ENCODE measurements at regions not wholly inside any gene's neighbourhood (a gene's known extent, or its start where the extent isn't known, plus 50 kb on each side); places are given as distances from the start of the nearest gene placed in this dataset.
"Not testable (repeated sequence)": the region's sequence is repeated elsewhere in the genome, so short reads cannot be mapped to it uniquely, and the experiment has no call there.

DNA sequence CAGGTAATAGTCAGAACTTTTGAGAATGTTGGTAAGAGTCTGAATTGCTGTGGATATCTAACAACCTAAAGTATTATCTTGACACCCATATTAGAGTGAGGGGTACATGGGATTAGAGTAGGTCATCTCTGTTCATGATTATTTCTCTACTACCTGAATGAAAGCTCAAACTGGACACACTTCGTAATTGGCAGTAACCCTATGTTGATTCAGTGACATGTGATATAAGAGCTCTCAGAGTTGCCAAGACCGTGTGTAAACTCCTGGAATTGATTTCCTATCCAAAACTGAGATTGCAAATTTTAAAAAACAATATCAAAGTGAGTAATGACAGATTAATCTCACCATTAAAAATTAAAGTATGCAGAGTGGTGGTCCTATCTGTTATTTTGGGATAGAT is 214.8 kb upstream of the ARHGEF26 start:
- no peak for DNase-seq (ENCODE audit: low spot score)

DNA sequence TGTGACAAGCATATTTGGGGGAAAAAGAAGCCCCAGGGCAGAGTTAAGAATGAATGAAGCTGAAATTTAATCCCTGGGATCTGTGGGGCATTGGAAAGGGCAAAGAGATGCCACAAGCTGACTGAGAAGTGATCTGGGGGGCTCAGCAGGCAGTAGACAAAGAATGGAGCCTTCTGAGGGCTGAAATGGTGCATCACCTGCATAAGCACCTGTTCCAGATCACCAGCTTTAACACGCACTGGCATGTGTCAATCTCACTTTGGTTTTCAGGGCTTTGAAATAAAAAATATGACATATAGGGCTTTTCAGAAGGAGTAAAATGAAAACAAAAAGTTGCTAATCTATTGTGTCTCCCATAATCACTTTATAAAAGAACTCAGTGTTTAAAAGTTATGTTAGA is 210.8 kb upstream of the ARHGEF26 start:
- DNase-seq (ENCODE audit: low spot score): no peak

DNA sequence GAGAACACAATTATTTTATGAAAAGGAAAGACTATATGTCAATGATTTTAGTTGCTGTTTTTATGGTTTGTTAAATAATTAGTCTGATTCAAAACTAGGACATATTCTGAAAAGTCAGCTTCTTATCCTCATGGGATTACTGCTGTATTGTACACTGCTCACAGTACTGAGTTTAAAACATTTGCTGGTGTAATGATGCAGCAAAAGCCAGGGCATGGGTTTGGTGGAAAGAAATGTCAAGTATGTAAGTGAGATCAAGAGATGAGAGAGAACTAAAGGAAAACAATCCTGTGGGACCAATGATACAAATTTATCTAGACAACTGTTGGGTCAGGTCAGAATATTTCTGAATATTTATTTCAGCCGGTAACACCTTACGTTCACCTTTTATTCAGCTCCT is 210.1 kb upstream of the ARHGEF26 start:
- no peak for DNase-seq (ENCODE audit: low spot score)

GRCh38 chr3:153919773-153920172 is 201.4 kb upstream of the ARHGEF26 start:
- DNase-seq (ENCODE audit: low spot score): no peak

DNA sequence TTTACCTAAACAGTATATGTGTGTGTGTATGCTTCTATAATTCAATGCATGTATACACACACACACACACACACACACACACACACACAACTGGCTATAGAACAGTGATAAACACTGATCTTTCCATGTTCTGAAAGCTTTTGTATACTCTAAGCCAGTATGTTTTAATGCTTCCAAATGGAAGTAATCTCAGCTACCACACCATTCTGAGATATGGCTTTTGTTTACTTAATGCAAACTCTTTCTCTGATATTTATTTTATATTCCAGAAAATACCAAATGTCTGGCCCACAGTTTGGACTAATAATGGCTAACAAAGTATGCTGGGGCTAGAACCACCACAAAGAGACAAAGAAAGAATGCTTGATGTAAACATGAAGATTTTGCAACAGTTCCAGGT is 199.4 kb upstream of the ARHGEF26 start:
- DNase-seq (ENCODE audit: low spot score): no peak

DNA sequence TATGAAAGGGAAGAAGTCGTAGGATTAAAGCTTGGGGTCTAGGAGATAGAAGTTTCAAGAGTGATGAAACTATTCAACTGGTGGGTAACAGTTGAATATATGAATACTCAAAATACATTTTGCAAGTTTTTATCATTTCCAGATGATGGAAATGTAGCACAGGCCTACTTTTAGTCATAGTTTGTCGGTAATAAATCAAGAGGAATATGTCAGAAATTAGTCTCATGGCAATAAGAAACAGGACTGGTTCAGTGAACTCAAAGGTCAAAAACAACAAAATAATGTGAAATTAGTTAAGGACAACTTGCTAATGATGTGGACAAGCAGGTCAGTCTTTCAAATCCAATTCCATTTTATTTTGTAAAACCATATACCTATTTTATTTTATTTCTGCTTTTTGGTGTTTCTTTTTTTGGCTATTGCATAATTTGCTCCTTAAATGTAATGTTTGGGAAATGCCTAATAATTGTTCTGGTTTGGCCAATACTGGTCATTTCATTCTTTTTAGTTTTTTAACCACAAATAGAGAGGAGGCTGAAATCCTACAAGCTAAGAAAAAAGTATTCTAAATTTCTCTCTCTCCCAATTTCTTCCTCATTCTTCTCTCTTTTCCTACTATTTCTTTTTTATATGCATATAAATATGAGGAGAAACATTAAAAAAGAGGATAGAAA is 195.2 kb upstream of the ARHGEF26 start:
- peak; percentile 16 for DNase-seq (ENCODE audit: low spot score)

DNA sequence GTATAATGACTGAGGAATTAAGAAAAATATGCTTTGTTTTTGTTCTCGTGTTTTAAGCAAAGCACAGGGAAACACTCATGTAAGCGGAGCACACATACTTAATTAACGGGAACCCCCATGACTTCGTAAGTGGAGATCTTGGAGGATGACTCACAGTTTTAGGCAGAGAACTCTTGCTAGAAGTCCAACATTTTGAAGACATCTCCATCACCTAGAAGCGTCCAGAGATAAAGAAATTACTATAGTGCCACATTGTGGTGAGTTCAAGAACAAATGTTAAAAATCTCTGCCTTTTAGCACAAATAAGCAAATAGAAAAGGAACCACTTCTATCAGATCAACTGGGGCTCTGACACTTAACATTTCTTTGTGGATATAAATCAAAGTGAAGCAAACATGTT is 194.1 kb upstream of the ARHGEF26 start:
- DNase-seq (ENCODE audit: low spot score): peak; percentile 71

DNA sequence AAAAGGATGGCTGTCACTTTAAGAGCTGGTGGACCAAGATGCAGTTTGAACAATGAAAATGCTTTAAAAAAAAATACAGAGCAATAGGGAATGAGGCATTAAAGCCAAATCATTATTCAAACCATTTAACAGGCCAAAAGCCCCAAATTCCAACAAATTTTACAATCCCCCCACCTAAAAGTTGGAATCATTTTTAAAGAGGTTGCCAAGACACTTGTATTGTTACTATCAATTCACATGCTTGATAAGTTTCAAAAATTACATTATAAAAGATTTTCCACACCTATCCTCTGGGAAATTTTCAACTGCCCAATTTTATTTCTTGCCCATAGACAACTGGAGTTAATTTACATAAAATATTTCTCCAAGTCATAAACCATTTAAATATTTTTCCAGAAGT is 192.3 kb upstream of the ARHGEF26 start:
- DNase-seq (ENCODE audit: low spot score): no peak

- not testable (repeated sequence) for DNase-seq (ENCODE audit: low spot score)
These were observed 187.7 kb upstream of the ARHGEF26 start for GRCh38 chr3:153933481-153933880.

DNA sequence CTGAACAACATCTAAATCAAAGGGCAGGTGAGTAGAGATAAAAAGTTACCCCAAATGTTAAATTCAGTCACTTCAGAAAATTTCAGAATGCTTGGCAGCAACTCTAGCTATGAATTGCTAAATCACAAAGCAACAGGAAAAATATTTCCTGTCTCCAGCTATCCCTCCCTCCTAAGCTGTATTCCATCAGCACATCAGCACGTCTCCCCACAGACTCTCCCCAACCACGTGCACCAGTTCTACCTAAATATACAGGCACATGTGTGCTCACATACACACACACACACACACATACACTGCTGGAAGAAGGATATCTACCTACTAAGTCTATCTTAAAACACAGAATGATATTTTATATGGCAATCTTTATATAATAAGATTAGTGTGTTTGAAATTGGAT is 177.1 kb upstream of the ARHGEF26 start:
- no peak for DNase-seq (ENCODE audit: low spot score)

- no peak for DNase-seq (ENCODE audit: low spot score)
These were observed 169.9 kb upstream of the ARHGEF26 start for GRCh38 chr3:153951276-153951675.

DNA sequence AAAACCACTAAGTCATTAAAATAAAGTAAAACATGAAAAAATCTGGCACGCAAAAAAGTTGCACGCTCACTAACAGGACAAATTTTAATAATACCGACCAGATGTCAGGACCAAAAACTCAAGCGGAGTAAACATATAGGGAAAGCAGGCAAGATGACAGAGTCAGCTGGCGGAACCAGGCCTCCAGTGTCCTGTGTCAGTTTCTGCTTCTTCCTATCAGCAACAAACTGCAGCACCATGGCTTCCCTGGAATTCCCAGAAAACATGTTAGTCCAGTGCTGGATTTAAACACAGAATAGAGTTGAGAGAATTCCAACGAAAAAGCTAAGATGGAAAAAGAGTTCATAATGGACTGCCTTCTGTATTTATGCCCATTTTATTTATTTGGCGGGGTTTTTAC is 169.1 kb upstream of the ARHGEF26 start:
- DNase-seq (ENCODE audit: low spot score): no peak

GRCh38 chr3:153956613-153957012 is 164.6 kb upstream of the ARHGEF26 start:
- DNase-seq (ENCODE audit: low spot score): no peak

DNA sequence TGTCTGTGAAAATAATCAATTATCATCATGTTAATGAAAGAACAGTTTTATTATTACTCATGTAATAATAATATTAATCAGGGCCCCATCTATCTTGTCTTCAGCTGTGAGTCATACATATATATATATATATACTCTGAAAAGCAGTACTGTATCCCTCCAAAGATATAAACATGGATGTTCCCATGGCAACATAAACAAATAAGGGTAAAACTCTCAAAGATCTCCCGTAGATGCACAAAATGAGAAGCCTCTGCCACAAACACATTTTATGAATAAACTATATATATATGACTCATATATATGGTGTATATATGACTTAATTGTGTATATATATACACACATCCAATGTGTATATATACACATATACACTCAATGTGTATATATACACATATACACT is 163.8 kb upstream of the ARHGEF26 start:
- DNase-seq (ENCODE audit: low spot score): no peak

DNA sequence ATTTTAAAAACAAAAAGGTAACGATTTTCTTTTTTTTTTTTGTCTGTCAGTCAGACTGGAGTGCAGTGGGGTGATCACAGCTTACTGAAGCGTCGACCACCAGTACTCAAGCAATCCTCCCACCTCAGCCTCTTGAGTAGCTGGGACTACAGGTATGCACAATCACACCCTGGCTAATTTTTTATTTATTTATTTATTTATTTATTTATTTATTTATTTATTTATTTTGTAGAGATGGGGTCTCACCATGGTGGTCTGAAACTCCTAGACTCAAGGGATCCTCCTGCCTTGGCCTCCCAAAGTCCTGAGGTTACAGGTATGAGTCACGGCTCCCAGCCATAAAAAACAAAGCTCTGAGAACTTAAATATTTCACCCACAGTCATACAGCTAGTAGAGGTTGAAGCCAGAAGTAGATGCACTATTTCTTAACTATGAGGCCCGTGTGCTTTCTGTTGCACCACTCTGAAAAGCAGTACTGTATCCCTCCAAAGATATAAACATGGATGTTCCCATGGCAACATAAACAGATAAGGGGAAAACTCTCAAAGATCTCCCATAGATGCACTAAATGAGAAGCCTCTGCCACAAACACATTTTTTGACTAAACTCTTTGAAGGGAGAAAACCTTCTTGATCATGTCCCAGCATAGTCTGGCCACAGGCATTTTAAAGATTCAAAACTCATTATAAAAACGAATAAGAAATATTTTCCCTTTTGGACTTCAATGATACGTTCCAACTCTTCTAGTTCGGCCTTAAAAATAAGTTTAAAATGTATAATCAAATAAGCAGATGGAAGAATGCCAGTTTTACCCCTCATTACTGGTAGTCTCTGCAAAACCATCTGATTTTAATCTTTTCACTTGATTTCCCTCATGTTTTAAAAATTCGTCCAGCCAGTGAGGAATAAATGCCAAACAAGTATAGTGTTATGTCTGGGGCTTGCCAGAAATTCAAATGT is 162.3 kb upstream of the ARHGEF26 start:
- no peak for DNase-seq (ENCODE audit: low spot score)

- no peak for DNase-seq (ENCODE audit: low spot score)
These were observed 160.6 kb upstream of the ARHGEF26 start for GRCh38 chr3:153960458-153961074.

DNA sequence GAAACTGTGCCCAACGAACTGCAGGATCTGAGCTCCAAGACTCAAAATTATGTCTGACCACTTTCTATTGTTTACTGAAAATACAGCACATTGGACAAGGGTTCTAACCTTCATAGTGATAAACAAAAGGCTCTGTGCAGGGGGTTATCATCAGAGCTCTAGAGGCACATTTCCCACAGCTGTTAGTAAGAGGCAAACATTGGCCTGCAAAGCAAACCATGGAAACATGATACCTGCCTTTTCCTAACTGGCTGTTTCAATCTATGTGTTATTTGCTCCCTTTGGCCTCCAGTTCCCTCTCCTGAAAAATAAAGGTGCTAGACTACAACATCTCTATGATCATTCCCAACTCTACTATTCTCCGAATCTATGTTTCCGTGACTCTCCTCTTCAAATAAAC is 159.7 kb upstream of the ARHGEF26 start:
- no peak for DNase-seq (ENCODE audit: low spot score)

- DNase-seq (ENCODE audit: low spot score): no peak
These were observed 158.2 kb upstream of the ARHGEF26 start for GRCh38 chr3:153963012-153963411.

- no peak for DNase-seq (ENCODE audit: low spot score)
These were observed 153.9 kb upstream of the ARHGEF26 start for GRCh38 chr3:153967260-153967659.

GRCh38 chr3:153970047-153970446 is 151.1 kb upstream of the ARHGEF26 start:
- no peak for DNase-seq (ENCODE audit: low spot score)

- DNase-seq (ENCODE audit: low spot score): peak; percentile 24
These were observed 150.3 kb upstream of the ARHGEF26 start for GRCh38 chr3:153970741-153971347.

GRCh38 chr3:153972862-153973261 is 148.3 kb upstream of the ARHGEF26 start:
- no peak for DNase-seq (ENCODE audit: low spot score)
